ENCODE measurements at regions not wholly inside any gene's neighbourhood (a gene's known extent, or its start where the extent isn't known, plus 50 kb on each side); places are given as distances from the start of the nearest gene placed in this dataset.
"Not testable (repeated sequence)": the region's sequence is repeated elsewhere in the genome, so short reads cannot be mapped to it uniquely, and the experiment has no call there.

DNA sequence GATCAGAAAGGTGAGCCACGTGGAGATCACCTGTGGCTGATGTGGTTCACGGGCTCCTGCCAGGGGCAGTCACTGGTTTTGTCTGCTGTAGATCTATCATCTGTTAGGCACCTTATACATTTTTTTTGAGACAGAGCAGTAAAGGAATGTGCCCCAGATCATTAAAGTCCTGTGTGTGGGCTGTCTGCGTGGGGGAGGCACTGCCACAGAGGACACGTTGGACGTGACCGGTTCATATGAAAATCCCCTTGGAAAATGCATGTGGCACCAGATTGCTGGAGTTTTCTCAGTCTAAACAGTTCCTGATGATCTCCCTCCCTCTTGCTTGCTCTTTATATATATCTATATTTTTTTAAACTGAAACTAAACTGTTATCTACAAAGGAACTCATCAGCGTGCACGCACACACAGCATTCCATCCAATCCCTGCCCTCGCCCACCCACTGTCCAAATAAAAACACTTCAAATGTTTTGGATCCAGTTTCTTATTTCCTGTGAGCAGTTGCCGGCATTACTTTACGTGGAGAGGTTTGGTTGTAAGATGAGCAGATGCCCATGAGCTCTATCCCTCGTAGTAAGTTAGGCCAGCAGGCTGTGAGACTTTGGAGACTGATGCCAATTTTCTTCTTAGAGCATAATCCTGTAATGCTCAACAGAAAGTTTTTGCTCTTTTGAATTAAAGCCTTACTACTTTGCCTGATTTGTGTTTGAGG is 161.6 kb upstream of the EXOC2 start:
- DNase-seq (ENCODE audit: insufficient read length, low spot score), result no peak
- TF ChIP-seq, protein P1, sequence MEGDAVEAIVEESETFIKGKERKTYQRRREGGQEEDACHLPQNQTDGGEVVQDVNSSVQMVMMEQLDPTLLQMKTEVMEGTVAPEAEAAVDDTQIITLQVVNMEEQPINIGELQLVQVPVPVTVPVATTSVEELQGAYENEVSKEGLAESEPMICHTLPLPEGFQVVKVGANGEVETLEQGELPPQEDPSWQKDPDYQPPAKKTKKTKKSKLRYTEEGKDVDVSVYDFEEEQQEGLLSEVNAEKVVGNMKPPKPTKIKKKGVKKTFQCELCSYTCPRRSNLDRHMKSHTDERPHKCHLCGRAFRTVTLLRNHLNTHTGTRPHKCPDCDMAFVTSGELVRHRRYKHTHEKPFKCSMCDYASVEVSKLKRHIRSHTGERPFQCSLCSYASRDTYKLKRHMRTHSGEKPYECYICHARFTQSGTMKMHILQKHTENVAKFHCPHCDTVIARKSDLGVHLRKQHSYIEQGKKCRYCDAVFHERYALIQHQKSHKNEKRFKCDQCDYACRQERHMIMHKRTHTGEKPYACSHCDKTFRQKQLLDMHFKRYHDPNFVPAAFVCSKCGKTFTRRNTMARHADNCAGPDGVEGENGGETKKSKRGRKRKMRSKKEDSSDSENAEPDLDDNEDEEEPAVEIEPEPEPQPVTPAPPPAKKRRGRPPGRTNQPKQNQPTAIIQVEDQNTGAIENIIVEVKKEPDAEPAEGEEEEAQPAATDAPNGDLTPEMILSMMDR (IDR thresholded peaks at IDR 0.05; ENCODE audit: insufficient read depth, missing control alignments), result no peak
- FAIRE-seq, result no peak

DNA sequence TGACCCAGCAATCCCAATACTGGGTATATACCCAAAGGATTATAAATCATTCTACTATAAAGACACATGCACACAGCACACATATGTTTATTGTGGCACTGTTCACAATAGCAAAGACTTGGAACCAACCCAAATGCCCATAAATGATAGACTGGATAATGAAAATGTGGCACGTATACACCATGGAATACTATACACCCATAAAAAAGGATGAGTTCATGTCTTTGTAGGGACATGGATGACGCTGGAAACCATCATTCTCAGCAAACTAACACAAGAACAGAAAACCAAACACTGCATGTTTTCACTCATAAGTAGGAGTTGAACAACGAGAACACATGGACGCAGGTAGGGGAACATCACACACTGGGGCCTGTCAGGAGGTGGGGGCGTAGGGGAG is 159.3 kb upstream of the EXOC2 start:
- FAIRE-seq; DNase-seq (ENCODE audit: insufficient read length, low spot score): not testable (repeated sequence)

DNA sequence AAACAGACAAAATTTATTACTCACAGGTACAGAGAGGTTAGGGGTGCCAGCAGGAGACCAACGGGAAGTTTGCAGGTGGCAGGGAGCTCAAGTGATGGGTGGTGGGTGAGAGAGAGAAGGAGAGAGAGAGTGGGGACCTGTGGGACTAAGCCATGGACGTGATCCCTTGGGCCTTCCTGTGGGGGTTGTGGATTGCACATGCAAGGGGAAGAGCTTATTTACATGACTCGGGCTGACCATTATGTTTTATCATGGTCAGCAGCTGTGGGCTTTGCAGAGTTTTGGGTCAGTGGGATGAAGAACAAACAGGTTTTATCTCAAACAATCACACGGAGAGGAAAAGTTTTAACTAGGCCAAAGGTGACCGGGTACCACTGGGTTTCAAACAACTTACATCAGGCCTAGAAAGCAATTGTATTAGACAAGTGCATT is 156.2 kb upstream of the EXOC2 start:
- TF ChIP-seq, protein P1 (IDR thresholded peaks at IDR 0.05; ENCODE audit: insufficient read depth, missing control alignments), result no peak

DNA sequence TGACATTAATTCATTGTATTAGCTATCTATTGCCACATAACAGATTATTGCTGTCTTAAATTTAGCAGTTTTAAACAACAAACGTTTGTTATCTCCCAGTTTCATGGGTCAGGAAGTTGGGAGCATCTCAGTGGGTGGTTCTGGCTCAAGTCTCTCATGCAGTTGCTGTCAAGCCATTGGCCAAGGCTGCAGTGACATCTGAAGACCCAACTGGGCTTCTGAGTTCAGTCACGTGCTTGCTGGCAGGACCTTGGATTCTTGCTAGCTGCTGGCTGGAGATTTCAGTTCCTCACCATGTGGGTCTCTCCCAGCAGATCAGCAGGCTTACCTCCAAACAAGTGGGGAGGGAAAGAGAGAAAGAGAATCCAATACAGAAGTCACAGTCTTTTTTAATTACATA is 152.6 kb upstream of the EXOC2 start:
- TF ChIP-seq, protein P1 (IDR thresholded peaks at IDR 0.05; ENCODE audit: insufficient read depth, missing control alignments), result no peak
- DNase-seq (ENCODE audit: insufficient read length, low spot score) (no peak), FAIRE-seq (no peak)

More for the DNA sequence above, 156.2 kb upstream of the EXOC2 start:
- FAIRE-seq, result no peak
- no peak for DNase-seq (ENCODE audit: insufficient read length, low spot score)

DNA sequence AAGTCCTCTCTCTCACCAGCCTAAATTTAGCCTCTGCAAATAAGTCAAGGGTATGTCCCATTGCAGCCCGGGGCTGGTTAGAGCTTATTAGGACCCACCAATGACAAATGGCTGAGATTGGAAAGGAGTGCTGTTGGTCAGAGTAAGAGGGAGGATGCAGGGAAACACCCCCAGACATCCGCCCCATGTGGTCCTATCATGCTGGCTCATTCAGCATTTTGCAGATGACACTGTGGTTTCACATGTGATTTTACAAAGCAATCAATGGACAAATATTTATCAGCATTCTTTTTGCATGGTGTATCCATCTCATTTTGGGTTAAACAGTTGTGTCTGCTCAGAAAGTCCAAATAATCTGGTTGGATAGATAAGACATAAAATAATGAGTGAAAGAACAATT is 152.2 kb upstream of the EXOC2 start:
- no peak for DNase-seq (ENCODE audit: insufficient read length, low spot score)
- FAIRE-seq, result no peak
- TF ChIP-seq, protein P1 (IDR thresholded peaks at IDR 0.05; ENCODE audit: insufficient read depth, missing control alignments), result no peak

DNA sequence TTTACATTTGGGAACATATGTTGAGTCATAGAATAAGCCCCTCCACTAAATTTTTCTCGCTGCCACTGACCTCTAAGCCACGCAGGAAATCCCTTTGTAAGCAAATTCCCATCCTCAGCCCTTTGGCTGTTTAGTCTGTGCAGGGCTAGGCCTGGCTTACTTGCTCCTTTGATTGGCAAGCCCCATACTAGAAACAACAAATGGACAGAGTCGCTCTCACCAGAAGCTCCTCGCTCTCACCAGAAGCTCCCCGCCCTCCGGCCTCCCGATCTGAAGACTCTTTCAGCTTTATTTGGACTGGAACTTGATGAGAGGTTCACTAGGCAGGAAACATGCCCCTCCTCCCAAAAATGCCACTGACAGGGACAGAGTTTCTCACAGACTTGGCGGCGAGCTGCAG is 149.2 kb upstream of the EXOC2 start:
- no peak for FAIRE-seq
- TF ChIP-seq, protein P1 (IDR thresholded peaks at IDR 0.05; ENCODE audit: insufficient read depth, missing control alignments), result no peak
- DNase-seq (ENCODE audit: insufficient read length, low spot score), result no peak

DNA sequence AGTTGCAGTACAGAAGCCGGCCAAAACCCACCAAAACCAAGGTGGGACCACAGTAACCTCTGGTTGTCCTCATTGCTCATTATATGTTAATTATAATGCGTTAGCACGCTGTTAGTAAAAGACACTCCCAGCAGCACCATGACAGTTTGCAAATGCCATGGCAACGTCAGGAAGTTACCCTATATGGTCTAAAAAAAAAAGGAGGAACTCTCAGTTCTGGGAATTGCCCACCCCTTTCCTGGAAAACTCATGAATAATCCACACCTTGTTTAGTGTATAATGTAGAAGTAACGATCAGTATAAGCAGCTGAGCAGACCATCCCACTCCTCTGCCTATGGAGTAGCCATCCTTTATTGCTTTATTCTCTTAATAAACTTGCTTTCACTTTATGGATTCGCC is 148.6 kb upstream of the EXOC2 start:
- DNase-seq (ENCODE audit: insufficient read length, low spot score) (no peak), FAIRE-seq (no peak)
- TF ChIP-seq, protein P1 (IDR thresholded peaks at IDR 0.05; ENCODE audit: insufficient read depth, missing control alignments), result no peak
